GM12892 (cell line): ENCODE measurements at regions not wholly inside any gene's neighbourhood (a gene's known extent, or its start where the extent isn't known, plus 50 kb on each side); places are given as distances from the start of the nearest gene placed in this dataset.

Experiments
- DNase-seq: peaks from one replicate; pipeline ENCODE4 v3.0.0; 2011; ENCODE audit not compliant: insufficient read length
- FAIRE-seq: peaks from 2 replicates; lab custom pipeline; 2011; peaks lifted over from hg19 to GRCh38; lab: Jason Lieb, UNC
- POLR2A ChIP-seq: IDR thresholded peaks from 2 replicates; pipeline ENCODE4 v1.6.1; 2011; ENCODE audit warnings: low read depth, low read length, control low read depth
- POLR2AphosphoS5 ChIP-seq: IDR thresholded peaks from 2 replicates; pipeline ENCODE4 v1.6.1; 2011; ENCODE audit warnings: low read depth, low read length, control low read depth
- TAF1 ChIP-seq: IDR thresholded peaks from 2 replicates; pipeline ENCODE4 v1.6.1; 2011; ENCODE audit warnings: low read depth, mild to moderate bottlenecking, control low read depth, low read length, borderline replicate concordance

GRCh38 chr4:58935332-58935731, 1825.1 kb upstream of the IGFBP7 start:
- TF ChIP-seq TAF1 (no peak), POLR2AphosphoS5 (no peak), POLR2A (no peak)
- no peak for FAIRE-seq
- no peak for DNase-seq

GRCh38 chr4:58936436-58936835, 1826.3 kb upstream of the IGFBP7 start:
- TF ChIP-seq TAF1: no peak
- no peak for TF ChIP-seq POLR2A
- no peak for TF ChIP-seq POLR2AphosphoS5
- FAIRE-seq (no peak), DNase-seq (no peak)

DNA sequence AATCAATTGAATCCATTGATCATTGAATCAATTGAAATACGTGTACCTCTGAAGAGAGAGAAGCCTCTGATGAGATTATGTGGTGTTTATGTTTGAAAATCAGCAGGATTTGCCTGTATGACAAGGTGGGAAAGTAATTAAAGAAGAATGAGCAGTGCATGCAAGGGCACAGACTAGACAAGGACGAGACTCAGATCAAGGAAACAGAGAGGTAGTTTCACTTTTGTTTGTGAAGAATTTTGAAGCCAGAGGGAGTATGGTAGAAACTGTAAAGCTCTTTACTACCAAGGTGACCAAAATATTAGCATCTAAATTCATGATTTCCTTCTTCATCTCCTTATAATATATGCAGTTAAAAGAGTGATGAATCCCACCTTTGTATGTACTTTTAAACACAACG, 1830.0 kb upstream of the IGFBP7 start:
- DNase-seq (no peak), FAIRE-seq (no peak)
- TF ChIP-seq POLR2A (no peak), POLR2AphosphoS5 (no peak), TAF1 (no peak)

DNA sequence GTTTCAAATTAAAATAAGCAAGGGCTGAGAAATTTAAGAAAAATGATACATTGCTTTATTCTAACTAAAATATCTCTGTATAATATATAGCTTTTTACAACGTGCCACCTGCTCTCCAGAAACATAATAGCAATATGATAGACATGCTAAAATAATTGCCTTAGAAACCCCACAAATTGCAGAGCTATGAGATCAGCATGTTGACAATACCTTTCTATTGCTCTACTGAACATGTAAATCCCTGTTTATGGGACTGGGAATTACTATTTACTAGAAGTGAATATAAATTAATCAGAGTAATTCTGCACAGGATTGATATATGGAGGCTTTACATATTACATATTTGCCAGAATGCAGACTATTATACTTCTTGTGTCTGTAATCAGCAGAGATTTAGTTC, 1831.1 kb upstream of the IGFBP7 start:
- FAIRE-seq: no peak
- no peak for TF ChIP-seq TAF1
- TF ChIP-seq POLR2AphosphoS5: no peak
- no peak for TF ChIP-seq POLR2A

GRCh38 chr4:58953575-58953974, 1843.4 kb upstream of the IGFBP7 start:
- no peak for FAIRE-seq
- TF ChIP-seq TAF1 (no peak), POLR2A (no peak), POLR2AphosphoS5 (no peak)

More for the DNA sequence above, 1831.1 kb upstream of the IGFBP7 start:
- no peak for DNase-seq

GRCh38 chr4:58957711-58958110, 1847.5 kb upstream of the IGFBP7 start:
- no peak for FAIRE-seq
- DNase-seq: no peak
- TF ChIP-seq POLR2A: no peak
- TF ChIP-seq POLR2AphosphoS5: no peak
- no peak for TF ChIP-seq TAF1

More at GRCh38 chr4:58953575-58953974, 1843.4 kb upstream of the IGFBP7 start:
- no peak for DNase-seq

DNA sequence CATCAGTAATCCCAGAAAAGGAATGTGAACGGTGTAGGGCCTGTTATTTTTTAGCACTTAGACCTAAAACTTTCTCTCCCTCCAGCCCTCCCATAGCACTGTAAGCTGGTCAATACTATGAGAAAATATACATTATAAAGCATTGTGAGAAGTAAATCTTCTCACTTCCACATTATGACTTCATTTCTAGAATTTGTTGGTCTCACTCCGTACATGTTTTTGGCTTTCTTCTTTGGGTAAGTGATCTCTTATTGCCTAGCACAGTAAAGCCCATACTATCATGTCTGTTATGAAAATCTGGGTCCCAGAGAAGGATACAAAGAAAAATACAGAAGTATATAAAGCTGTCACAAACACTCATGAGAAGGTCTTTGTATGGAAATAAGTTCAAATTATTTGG, 1851.1 kb upstream of the IGFBP7 start:
- FAIRE-seq (no peak), DNase-seq (no peak)
- TF ChIP-seq TAF1 (no peak), POLR2A (no peak), POLR2AphosphoS5 (no peak)

DNA sequence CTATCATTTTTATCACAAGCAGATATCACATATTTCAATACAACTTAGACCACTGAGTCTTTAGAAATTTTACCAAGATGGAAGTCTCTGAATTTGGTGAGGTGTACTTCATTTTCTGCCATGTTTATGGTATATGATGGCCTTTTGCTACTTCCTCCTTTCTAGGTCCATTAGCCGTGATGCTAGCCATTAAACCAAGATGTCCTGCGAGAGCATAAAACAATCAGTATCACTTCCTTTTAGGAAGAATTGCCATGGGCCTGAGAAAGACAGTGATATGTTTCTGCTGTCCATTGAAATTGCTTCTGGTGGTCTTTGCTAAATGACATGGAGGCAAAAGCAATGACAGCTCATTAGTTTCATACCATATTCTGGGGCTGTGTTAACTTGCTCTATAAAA, 1851.7 kb upstream of the IGFBP7 start:
- no peak for DNase-seq
- no peak for FAIRE-seq
- TF ChIP-seq TAF1: no peak
- no peak for TF ChIP-seq POLR2AphosphoS5
- no peak for TF ChIP-seq POLR2A

DNA sequence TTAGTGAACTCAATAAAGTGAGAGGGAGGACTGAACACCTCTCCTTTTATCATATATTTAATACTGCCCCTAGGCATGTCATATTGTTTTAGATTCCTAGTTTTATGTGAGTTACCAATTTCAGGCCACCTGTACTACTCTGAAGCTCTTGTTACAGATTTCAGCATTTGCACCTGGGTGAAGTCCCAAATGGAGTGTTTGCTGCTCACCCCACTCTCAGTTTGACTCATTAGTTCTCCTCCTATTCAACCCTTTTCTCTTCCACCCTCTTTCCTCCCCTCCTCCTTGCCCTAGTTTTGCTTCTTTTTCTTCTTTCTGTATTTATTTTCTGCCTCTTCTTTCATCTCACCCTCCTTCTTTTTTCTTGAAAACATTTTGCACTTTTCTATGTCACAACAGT, 1852.2 kb upstream of the IGFBP7 start:
- DNase-seq (no peak), FAIRE-seq (no peak)
- no peak for TF ChIP-seq POLR2AphosphoS5
- TF ChIP-seq POLR2A: no peak
- TF ChIP-seq TAF1: no peak

DNA sequence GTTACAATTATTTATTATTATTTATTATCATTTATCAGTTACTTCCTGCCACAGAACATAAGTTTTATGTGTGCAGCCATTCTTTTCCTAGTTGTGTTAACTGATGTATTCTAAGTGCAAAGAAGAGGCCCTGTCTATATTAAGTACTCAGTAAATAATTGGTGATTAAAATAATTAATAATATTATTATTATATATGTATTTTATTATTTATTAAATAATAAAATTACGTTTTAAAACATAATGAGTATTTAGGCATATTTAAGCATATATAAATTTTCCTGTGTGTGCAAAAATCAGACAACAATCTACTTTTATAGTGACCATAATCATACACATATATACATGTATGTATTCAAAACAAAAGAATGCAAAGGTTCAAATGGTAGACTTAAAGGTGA, 1871.6 kb upstream of the IGFBP7 start:
- no peak for DNase-seq
- TF ChIP-seq POLR2A (no peak), TAF1 (no peak), POLR2AphosphoS5 (no peak)
- no peak for FAIRE-seq

- FAIRE-seq: no peak
- TF ChIP-seq TAF1 (no peak), POLR2AphosphoS5 (no peak), POLR2A (no peak)
- DNase-seq: no peak
Observed at GRCh38 chr4:58983887-58984286, 1873.7 kb upstream of the IGFBP7 start.

GRCh38 chr4:59002148-59002547, 1892.0 kb upstream of the IGFBP7 start:
- FAIRE-seq: no peak

More at GRCh38 chr4:59002148-59002547, 1892.0 kb upstream of the IGFBP7 start:
- DNase-seq: no peak
- TF ChIP-seq POLR2AphosphoS5 (no peak), TAF1 (no peak), POLR2A (no peak)
